ENCODE measurements at regions not wholly inside any gene's neighbourhood (a gene's known extent, or its start where the extent isn't known, plus 50 kb on each side); places are given as distances from the start of the nearest gene placed in this dataset.

- Histone ChIP-seq H3K9me3 (no peaks in the 10 kb centered on the region), H3K36me3 (no peaks in the 10 kb centered on the region), H3K27me3 (no peaks in the 10 kb centered on the region; the same call in 1 of the 2 replicates), H3K4me1 (no peaks in the 10 kb centered on the region), H3K4me3 (ENCODE audit: low read depth, low read length) (no peak overlapping the region)
- TF ChIP-seq CTCF (IDR thresholded peaks at IDR 0.05; ENCODE audit: low read depth, low read length) = no peak
- DNase-seq = no peak
Measured at GRCh38 chr12:9383585-9383984, 175.4 kb upstream of the PZP start.

- Histone ChIP-seq H3K4me3 (ENCODE audit: low read depth, low read length) (no peak overlapping the region), H3K36me3 (no peaks in the 10 kb centered on the region), H3K27me3 (no peaks in the 10 kb centered on the region), H3K9me3 (no peaks in the 10 kb centered on the region), H3K4me1 (no peaks in the 10 kb centered on the region)
- no peak for DNase-seq
- no peak for TF ChIP-seq CTCF (IDR thresholded peaks at IDR 0.05; ENCODE audit: low read depth, low read length)
Measured at GRCh38 chr12:9381619-9382018, 173.4 kb upstream of the PZP start.

GRCh38 chr12:9380650-9381049, 172.5 kb upstream of the PZP start:
- no peak for TF ChIP-seq CTCF (IDR thresholded peaks at IDR 0.05; ENCODE audit: low read depth, low read length)
- DNase-seq = no peak
- H3K27me3 ChIP-seq = no peaks in the 10 kb centered on the region; the same call in 1 of the 2 replicates
- H3K4me1 ChIP-seq = no peaks in the 10 kb centered on the region
- H3K36me3 ChIP-seq = no peaks in the 10 kb centered on the region
- H3K9me3 ChIP-seq = no peaks in the 10 kb centered on the region
- no peak overlapping the region for H3K4me3 ChIP-seq (ENCODE audit: low read depth, low read length)

GRCh38 chr12:9379023-9379742, 171.0 kb upstream of the PZP start:
- H3K4me1 ChIP-seq = no peaks in the 10 kb centered on the region
- no peaks in the 10 kb centered on the region for H3K36me3 ChIP-seq
- DNase-seq = no peak
- no peak for TF ChIP-seq CTCF (IDR thresholded peaks at IDR 0.05; ENCODE audit: low read depth, low read length)
- no peaks in the 10 kb centered on the region for H3K9me3 ChIP-seq
- no peaks in the 10 kb centered on the region; the same call in 1 of the 2 replicates for H3K27me3 ChIP-seq
- no peak overlapping the region for H3K4me3 ChIP-seq (ENCODE audit: low read depth, low read length)

- peak; percentile 54 for TF ChIP-seq CTCF (IDR thresholded peaks at IDR 0.05; ENCODE audit: low read depth, low read length)
Measured at GRCh38 chr12:9378430-9378835, 170.2 kb upstream of the PZP start.

GRCh38 chr12:9372202-9372601, 164.0 kb upstream of the PZP start:
- no peak for DNase-seq
- Histone ChIP-seq H3K4me1 (no peaks in the 10 kb centered on the region), H3K9me3 (no peaks in the 10 kb centered on the region), H3K4me3 (ENCODE audit: low read depth, low read length) (no peak overlapping the region), H3K27me3 (peaks cover 2% of the 10 kb centered on the region; the same call in 1 of the 2 replicates), H3K36me3 (no peaks in the 10 kb centered on the region)
- peak; percentile 23; the same call in 1 of the 2 replicates for TF ChIP-seq CTCF (IDR thresholded peaks at IDR 0.05; ENCODE audit: low read depth, low read length)

More at GRCh38 chr12:9378430-9378835, 170.2 kb upstream of the PZP start:
- Histone ChIP-seq H3K27me3 (no peaks in the 10 kb centered on the region; the same call in 1 of the 2 replicates), H3K36me3 (no peaks in the 10 kb centered on the region), H3K4me1 (no peaks in the 10 kb centered on the region), H3K9me3 (no peaks in the 10 kb centered on the region), H3K4me3 (ENCODE audit: low read depth, low read length) (no peak overlapping the region)
- DNase-seq = peak; percentile 24

Measured in BE2C (cell line).